B cell (primary cell): ENCODE measurements at regions not wholly inside any gene's neighbourhood (a gene's known extent, or its start where the extent isn't known, plus 50 kb on each side); places are given as distances from the start of the nearest gene placed in this dataset.

ENCODE experiments used
- ATAC-seq: fragments of 200-7000 bp; cut with Tn5 transposase; one replicate; pipeline ENCODE4 v1.10.0; 2021; ENCODE audit warnings: low read depth, mild to moderate bottlenecking, moderate number of reproducible peaks, moderate library complexity
- CTCF ChIA-PET: fragments of 350-600 bp; sonication (Branson Sonifier 250); formaldehyde crosslinking; loops from one replicate; lab custom pipeline; 2021; ENCODE audit warnings: antibody characterized with exemption, inconsistent platforms; lab: Charles Lee
- POLR2A ChIA-PET: fragments of 350-600 bp; sonication (Branson Sonifier 250); formaldehyde crosslinking; loops from one replicate; lab custom pipeline; 2021; ENCODE audit warnings: antibody characterized with exemption; lab: Charles Lee
- DNase-seq: peaks from one replicate; pipeline ENCODE4 v3.0.0; 2013
- H2AFZ ChIP-seq: 2 replicates; pipeline ENCODE4 v1.6.1; 2012; ENCODE audit warnings: mild to moderate bottlenecking, low read depth, low read length; ENCODE audit not compliant: insufficient read depth, poor library complexity, severe bottlenecking
- H3K27ac ChIP-seq, 2 donors: 1 replicate in 1 of 2; 2 replicates in 1 of 2; pipeline ENCODE4 v1.5.1; 2012 to 2013; ENCODE audit warnings: low read length in 2 of 2, mild to moderate bottlenecking in 2 of 2, moderate library complexity in 1 of 2
- H3K27me3 ChIP-seq, 4 experiments: fragments of 200-600 bp in 1 of 4; sonication (generic) in 1 of 4; replicated peaks in 1 of 4; 1 replicate in 2 of 4; 2 replicates in 2 of 4; pipeline versions ENCODE4 v1.6.1 to v1.7.0; 2013 to 2016; ENCODE audit warnings: low read length in 3 of 4, mild to moderate bottlenecking in 2 of 4, mixed read lengths in 1 of 4, moderate library complexity in 1 of 4; ENCODE audit not compliant: insufficient read depth in 4 of 4, control insufficient read depth in 3 of 4; ENCODE audit errors: control extremely low read depth in 1 of 4
- H3K36me3 ChIP-seq, 2 experiments: replicated peaks in 1 of 2; 1 replicate in 1 of 2; 2 replicates in 1 of 2; pipeline versions ENCODE4 v1.6.1 to v1.7.1; 2013; ENCODE audit warnings: low read length in 1 of 2; ENCODE audit not compliant: insufficient read depth in 2 of 2, control insufficient read depth in 1 of 2; ENCODE audit errors: control extremely low read depth in 1 of 2, extremely low read depth in 1 of 2
- H3K4me1 ChIP-seq, 2 donors: fragments of 200-600 bp in 1 of 2; sonication (generic) in 1 of 2; 1 replicate in 1 of 2; 2 replicates in 1 of 2; pipeline versions ENCODE4 v1.5.1 to v1.6.1; 2013 to 2017; ENCODE audit warnings: low read length in 2 of 2; ENCODE audit not compliant: control insufficient read depth in 2 of 2, insufficient read depth in 2 of 2
- H3K4me2 ChIP-seq: replicated peaks from 2 replicates; pipeline ENCODE3; 2012; ENCODE audit warnings: mild to moderate bottlenecking, low read depth, low read length; ENCODE audit not compliant: poor library complexity, severe bottlenecking
- H3K4me3 ChIP-seq, 5 experiments: fragments of 200-600 bp in 1 of 5; sonication (generic) in 1 of 5; 1 replicate in 3 of 5; 2 replicates in 2 of 5; pipeline versions ENCODE4 v1.5.1 to v1.7.0; 2011 to 2016; ENCODE audit warnings: low read length in 4 of 5, mild to moderate bottlenecking in 4 of 5, low read depth in 2 of 5, control low read depth in 1 of 5, moderate library complexity in 1 of 5; ENCODE audit not compliant: insufficient read depth in 1 of 5; ENCODE audit errors: control extremely low read depth in 1 of 5, extremely low read depth in 1 of 5
- H3K79me2 ChIP-seq: fragments of 200-600 bp; sonication (generic); one replicate; pipeline ENCODE4 v1.6.0; 2016; ENCODE audit warnings: low read length; ENCODE audit not compliant: control insufficient read depth, insufficient read depth
- H3K9ac ChIP-seq: fragments of 200-600 bp; sonication (generic); 2 replicates; pipeline ENCODE4 v1.6.1; 2017; ENCODE audit warnings: mild to moderate bottlenecking, low read length, moderate library complexity
- H3K9me3 ChIP-seq, 3 donors: one replicate each; pipeline versions ENCODE4 v1.6.1 to v1.7.1; 2013; ENCODE audit warnings: low read length in 2 of 3; ENCODE audit not compliant: control insufficient read depth in 2 of 3, insufficient read depth in 1 of 3; ENCODE audit errors: control extremely low read depth in 1 of 3
- H4K20me1 ChIP-seq: 2 replicates; pipeline ENCODE4 v1.6.0; 2012; ENCODE audit warnings: mild to moderate bottlenecking, low read length; ENCODE audit not compliant: insufficient read depth, control insufficient read depth, poor library complexity, severe bottlenecking
- H3K27ac Mint-ChIP-seq: one replicate; pipeline ENCODE4 v1.8.0; 2021; ENCODE audit warnings: mixed read lengths
- H3K27me3 Mint-ChIP-seq: one replicate; pipeline ENCODE4 v1.8.0; 2021; ENCODE audit warnings: mixed read lengths
- H3K4me1 Mint-ChIP-seq: one replicate; pipeline ENCODE4 v1.8.0; 2021; ENCODE audit warnings: mixed read lengths
- H3K4me3 Mint-ChIP-seq: one replicate; pipeline ENCODE4 v1.8.0; 2021; ENCODE audit warnings: mixed read lengths
- H3K9me3 Mint-ChIP-seq: one replicate; pipeline ENCODE4 v1.8.0; 2022; ENCODE audit warnings: mixed read lengths; ENCODE audit not compliant: insufficient read depth
- CTCF ChIP-seq: fragments of 200-600 bp; IDR thresholded peaks from one replicate; pipeline ENCODE4 v1.8.0; 2022; ENCODE audit warnings: antibody characterized with exemption, mild to moderate bottlenecking
- EZH2 ChIP-seq: IDR thresholded peaks from 2 replicates; pipeline ENCODE4 v1.6.1; 2012; ENCODE audit warnings: borderline replicate concordance, low read depth, mild to moderate bottlenecking, moderate library complexity, low read length; ENCODE audit not compliant: insufficient read depth, poor library complexity, severe bottlenecking
- WGBS: methylation state at CpG from one replicate; pipeline ENCODE4 v1.1.5; 2013; ENCODE audit warnings: missing lambda C conversion rate; ENCODE audit not compliant: insufficient coverage; 5-methylcytosine and 5-hydroxymethylcytosine counted together
- intact Hi-C: fragments of 100-400 bp; cut with micrococcal nuclease; formaldehyde crosslinking; loops from one replicate; pipeline ENCODE4 v1.10.0; 2022

DNA sequence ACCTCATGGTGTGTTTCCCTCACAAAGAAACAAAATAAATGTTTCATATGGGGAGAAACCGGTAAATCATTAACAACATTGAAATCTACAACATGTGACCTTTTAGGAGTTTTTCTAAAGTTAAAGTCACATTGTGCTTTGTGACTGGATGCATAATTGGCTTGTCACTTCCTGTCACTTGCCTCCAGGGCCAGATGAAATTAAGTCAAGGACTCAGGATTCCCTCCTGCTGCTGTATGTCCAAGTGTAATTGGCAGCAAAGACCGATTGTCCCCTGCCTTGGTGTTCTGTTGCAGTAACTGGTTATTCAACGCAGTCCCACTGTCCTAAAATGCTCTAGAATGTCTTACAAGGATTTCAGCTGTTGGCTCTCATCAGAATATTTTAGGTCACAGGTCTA, 448.2 kb downstream of the LIG4 start:
- no peaks in the 10 kb centered on the region for H3K79me2 ChIP-seq
- no peak overlapping the region for H3K27ac ChIP-seq
- no peak overlapping the region for H3K9ac ChIP-seq
- intact Hi-C loops: no loop called here
- H3K27ac Mint-ChIP-seq: no peak overlapping the region
- H3K9me3 Mint-ChIP-seq: peaks cover 6% of the 10 kb centered on the region
- 50% methylated on average over 1 of the region's 3 CpGs for WGBS
- H3K4me3 ChIP-seq: no peak overlapping the region
- no peak overlapping the region for H3K4me3 Mint-ChIP-seq
- DNase-seq (no peak), ATAC-seq (no peak)
- TF ChIP-seq CTCF (no peak), EZH2 (no peak)
- no peaks in the 10 kb centered on the region for H3K27me3 Mint-ChIP-seq
- ChIA-PET CTCF (no interaction called here), POLR2A (no interaction called here)
- H3K4me1 ChIP-seq: no peaks in the 10 kb centered on the region
- H3K36me3 ChIP-seq: no peaks in the 10 kb centered on the region
- H3K4me1 Mint-ChIP-seq: no peaks in the 10 kb centered on the region
- H4K20me1 ChIP-seq: no peaks in the 10 kb centered on the region
- H3K9me3 ChIP-seq: no peaks in the 10 kb centered on the region
- H3K27me3 ChIP-seq: no peaks in the 10 kb centered on the region
- H3K4me2 ChIP-seq: no peak overlapping the region
- no peak overlapping the region for H2AFZ ChIP-seq

DNA sequence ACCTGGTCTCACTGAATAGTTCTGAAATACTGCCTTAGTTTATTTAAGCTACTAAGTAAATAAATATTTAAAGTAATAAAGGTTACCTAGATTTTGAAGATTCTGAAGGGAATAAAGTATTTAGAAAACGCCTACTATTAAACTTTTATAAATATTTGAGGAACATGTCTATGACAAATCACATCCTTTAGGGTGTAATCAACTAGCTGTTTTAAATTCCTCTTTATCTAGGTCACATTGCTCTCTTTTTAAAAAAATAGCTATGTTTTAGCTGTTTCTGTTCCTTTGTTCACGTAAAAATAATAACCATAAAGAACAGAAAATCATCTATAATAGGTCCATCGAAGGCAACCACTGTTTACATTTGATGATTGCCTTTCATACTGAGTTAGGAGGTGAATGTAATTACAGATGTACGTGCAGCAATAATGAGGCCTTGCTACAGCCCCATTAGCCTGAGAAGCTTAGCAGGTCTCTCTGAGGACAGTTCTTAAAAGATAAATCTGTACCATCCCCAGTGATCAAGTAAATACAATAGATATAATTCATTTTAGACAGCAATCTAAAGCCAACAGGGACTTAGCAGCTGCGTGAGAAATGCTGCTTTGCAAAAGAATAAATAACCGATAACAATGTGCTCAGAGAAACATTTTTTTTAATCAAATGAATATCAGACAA, 449.5 kb downstream of the LIG4 start:
- Histone ChIP-seq H4K20me1 (no peaks in the 10 kb centered on the region), H3K9ac (no peak overlapping the region), H3K9me3 (no peaks in the 10 kb centered on the region), H3K79me2 (no peaks in the 10 kb centered on the region), H2AFZ (no peak overlapping the region), H3K27ac (no peak overlapping the region), H3K36me3 (no peaks in the 10 kb centered on the region), H3K4me3 (no peak overlapping the region), H3K4me1 (no peaks in the 10 kb centered on the region), H3K4me2 (no peak overlapping the region), H3K27me3 (no peaks in the 10 kb centered on the region)
- no peak for TF ChIP-seq EZH2
- TF ChIP-seq CTCF: no peak
- ATAC-seq (no peak), DNase-seq (no peak)
- peaks cover 6% of the 10 kb centered on the region for H3K9me3 Mint-ChIP-seq
- no CpG with 5 or more reads among the region's 6 CpGs for WGBS
- H3K27me3 Mint-ChIP-seq: no peaks in the 10 kb centered on the region
- no peaks in the 10 kb centered on the region for H3K4me1 Mint-ChIP-seq
- no peak overlapping the region for H3K4me3 Mint-ChIP-seq
- H3K27ac Mint-ChIP-seq: no peak overlapping the region
- intact Hi-C loops: no loop called here
- ChIA-PET CTCF (no interaction called here), POLR2A (no interaction called here)
